Iris pigment epithelial cell (primary cell): ENCODE measurements at regions not wholly inside any gene's neighbourhood (a gene's known extent, or its start where the extent isn't known, plus 50 kb on each side); places are given as distances from the start of the nearest gene placed in this dataset.
"Not testable (repeated sequence)": the region's sequence is repeated elsewhere in the genome, so short reads cannot be mapped to it uniquely, and the experiment has no call there.

Experiments used
- DNase-seq: peaks from one replicate; pipeline ENCODE4 v3.0.0-alpha.2; 2011; ENCODE audit warnings: low read depth

GRCh38 chr6:85081102-85081501, 316.7 kb upstream of the TBX18 start:
- DNase-seq: no peak

- no peak for DNase-seq
Measured at GRCh38 chr6:85079761-85080160, 315.4 kb upstream of the TBX18 start.

GRCh38 chr6:85078058-85078457, 313.7 kb upstream of the TBX18 start:
- peak; percentile 94 for DNase-seq

GRCh38 chr6:85077098-85077497, 312.7 kb upstream of the TBX18 start:
- DNase-seq: peak; percentile 3

- not testable (repeated sequence) for DNase-seq
Measured at GRCh38 chr6:85071845-85072244, 307.4 kb upstream of the TBX18 start.

GRCh38 chr6:85069577-85069976, 305.2 kb upstream of the TBX18 start:
- DNase-seq: no peak

GRCh38 chr6:85068221-85068620, 303.8 kb upstream of the TBX18 start:
- no peak for DNase-seq

GRCh38 chr6:85066266-85066665, 301.9 kb upstream of the TBX18 start:
- no peak for DNase-seq

- no peak for DNase-seq
Measured at GRCh38 chr6:85065831-85066230, 301.4 kb upstream of the TBX18 start.

- DNase-seq: no peak
Measured at GRCh38 chr6:85063611-85064010, 299.2 kb upstream of the TBX18 start.

GRCh38 chr6:85062884-85063283, 298.5 kb upstream of the TBX18 start:
- DNase-seq: no peak

- DNase-seq: peak; percentile 1
Measured at GRCh38 chr6:85058806-85059205, 294.4 kb upstream of the TBX18 start.

GRCh38 chr6:85050149-85050548, 285.8 kb upstream of the TBX18 start:
- no peak for DNase-seq

- no peak for DNase-seq
Measured at GRCh38 chr6:85049282-85049681, 284.9 kb upstream of the TBX18 start.

- no peak for DNase-seq
Measured at GRCh38 chr6:85047818-85048217, 283.4 kb upstream of the TBX18 start.

GRCh38 chr6:85045767-85046166, 281.4 kb upstream of the TBX18 start:
- not testable (repeated sequence) for DNase-seq

GRCh38 chr6:85044361-85044760, 280.0 kb upstream of the TBX18 start:
- DNase-seq: no peak

GRCh38 chr6:85041376-85041775, 277.0 kb upstream of the TBX18 start:
- peak; percentile 14 for DNase-seq

- no peak for DNase-seq
Measured at GRCh38 chr6:85037221-85037620, 272.8 kb upstream of the TBX18 start.

- no peak for DNase-seq
Measured at GRCh38 chr6:85035766-85036165, 271.4 kb upstream of the TBX18 start.

- no peak for DNase-seq
Measured at GRCh38 chr6:85033547-85033946, 269.1 kb upstream of the TBX18 start.

GRCh38 chr6:85026021-85026420, 261.6 kb upstream of the TBX18 start:
- DNase-seq: no peak

- DNase-seq: no peak
Measured at GRCh38 chr6:85023721-85024120, 259.3 kb upstream of the TBX18 start.

- DNase-seq: no peak
Measured at GRCh38 chr6:85017352-85017751, 253.0 kb upstream of the TBX18 start.

GRCh38 chr6:85016726-85017125, 252.3 kb upstream of the TBX18 start:
- no peak for DNase-seq
